GM12872 (cell line): ENCODE measurements at regions not wholly inside any gene's neighbourhood (a gene's known extent, or its start where the extent isn't known, plus 50 kb on each side); places are given as distances from the start of the nearest gene placed in this dataset.

Experiments
- CTCF ChIP-seq: IDR thresholded peaks from 3 replicates; pipeline ENCODE4 v1.5.1; 2011; ENCODE audit warnings: low read depth, mild to moderate bottlenecking, low read length, moderate library complexity; ENCODE audit not compliant: insufficient read depth

GRCh38 chr11:11125618-11126017, 227.4 kb downstream of the CSNK2A3 start:
- no peak for TF ChIP-seq CTCF

- no peak for TF ChIP-seq CTCF
Observed at GRCh38 chr11:11122749-11123148, 230.3 kb downstream of the CSNK2A3 start.

GRCh38 chr11:11119917-11120316, 233.1 kb downstream of the CSNK2A3 start:
- no peak for TF ChIP-seq CTCF

- TF ChIP-seq CTCF = no peak
Observed at GRCh38 chr11:11117730-11118129, 235.3 kb downstream of the CSNK2A3 start.

- no peak for TF ChIP-seq CTCF
Observed at GRCh38 chr11:11115475-11115874, 237.6 kb downstream of the CSNK2A3 start.

GRCh38 chr11:11113626-11114025, 239.4 kb downstream of the CSNK2A3 start:
- TF ChIP-seq CTCF = no peak

- no peak for TF ChIP-seq CTCF
Observed at GRCh38 chr11:11108026-11108425, 245.0 kb downstream of the CSNK2A3 start.
